Progenitor cell of endocrine pancreas (in vitro differentiated cells): ENCODE measurements at regions not wholly inside any gene's neighbourhood (a gene's known extent, or its start where the extent isn't known, plus 50 kb on each side); places are given as distances from the start of the nearest gene placed in this dataset.
"Not testable (repeated sequence)": the region's sequence is repeated elsewhere in the genome, so short reads cannot be mapped to it uniquely, and the experiment has no call there.

Experiments used
- DNase-seq: peaks from one replicate; pipeline ENCODE4 v3.0.0; 2021; ENCODE audit warnings: low spot score; ENCODE audit not compliant: unreplicated experiment
- H3K27ac Mint-ChIP-seq: 2 replicates; pipeline ENCODE4 v1.8.0; 2021; ENCODE audit warnings: mild to moderate bottlenecking, moderate library complexity, mixed read lengths
- H3K27me3 Mint-ChIP-seq: 2 replicates; pipeline ENCODE4 v1.8.0; 2021; ENCODE audit warnings: mixed read lengths
- H3K36me3 Mint-ChIP-seq: 2 replicates; pipeline ENCODE4 v1.8.0; 2022; ENCODE audit warnings: mixed read lengths; ENCODE audit not compliant: insufficient read depth
- H3K4me1 Mint-ChIP-seq: 2 replicates; pipeline ENCODE4 v1.8.0; 2021; ENCODE audit warnings: low read depth, mixed read lengths
- H3K4me3 Mint-ChIP-seq: 2 replicates; pipeline ENCODE4 v1.8.0; 2021; ENCODE audit warnings: low read depth, mild to moderate bottlenecking, moderate library complexity, mixed read lengths
- H3K9me3 Mint-ChIP-seq: 2 replicates; pipeline ENCODE4 v1.8.0; 2021; ENCODE audit warnings: low read depth, mixed read lengths
- CTCF ChIP-seq: fragments of 200-600 bp; sonication (generic); IDR thresholded peaks from one replicate; pipeline ENCODE4 v1.5.0; 2021; ENCODE audit warnings: antibody characterized with exemption, mild to moderate bottlenecking; ENCODE audit not compliant: unreplicated experiment

DNA sequence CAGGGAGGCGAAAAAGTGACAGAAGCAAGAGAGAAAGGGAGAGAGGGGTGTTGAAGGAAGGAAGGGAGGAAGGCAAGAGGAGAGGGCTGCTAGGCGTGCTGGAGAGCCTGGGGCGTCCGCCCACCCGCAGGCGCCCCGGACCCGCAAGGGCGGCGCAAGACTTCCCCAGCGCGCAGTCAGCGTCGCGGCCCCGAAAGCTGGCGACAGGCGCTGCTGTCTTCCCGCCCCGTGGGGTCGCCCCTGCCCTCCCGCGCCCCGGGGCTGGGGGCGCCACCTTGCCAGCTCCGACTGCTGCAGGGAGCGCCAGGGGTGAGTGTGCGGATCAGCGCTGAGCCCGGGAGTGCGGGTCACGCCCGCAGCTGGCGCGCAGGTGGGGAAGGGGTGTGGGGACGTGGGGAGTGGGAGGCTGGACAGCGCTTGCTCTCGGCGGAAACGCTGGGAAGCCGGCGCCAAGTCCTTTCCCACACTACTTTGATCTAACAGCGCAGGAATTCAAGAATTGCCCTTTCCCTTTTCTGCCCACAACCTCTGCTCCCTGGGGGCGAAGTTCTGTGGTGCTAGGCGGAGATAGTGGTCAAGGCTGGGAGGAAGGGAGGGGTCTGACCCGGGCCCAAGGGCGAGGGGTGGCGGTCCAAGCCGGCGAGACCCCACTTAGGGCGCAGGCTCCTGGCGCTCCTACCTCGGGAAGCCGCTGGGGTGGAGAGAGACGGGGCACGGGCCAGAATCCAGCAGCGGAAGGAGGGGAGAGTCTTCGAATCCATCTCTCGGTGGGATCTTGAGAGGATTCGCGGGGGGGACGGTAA lies 266.1 kb downstream of the CGGBP1 start, which contains the start of gene HTR1F:
Gene HTR1F (plus strand): TSS at position 173 of the 803 bp plus-strand sequence.
- TF ChIP-seq CTCF, result peak; percentile 48
- DNase-seq, result peak; percentile 53
- H3K27ac Mint-ChIP-seq, result peak within 1 kb of the TSS; percentile 69
- peaks cover 5% of the 10 kb centered on the region for H3K4me1 Mint-ChIP-seq
- H3K36me3 Mint-ChIP-seq, result no peaks in the 10 kb centered on the region
- peak within 1 kb of the TSS; percentile 74 for H3K4me3 Mint-ChIP-seq
- no peaks in the 10 kb centered on the region for H3K9me3 Mint-ChIP-seq
- peaks cover 62% of the 10 kb centered on the region for H3K27me3 Mint-ChIP-seq

DNA sequence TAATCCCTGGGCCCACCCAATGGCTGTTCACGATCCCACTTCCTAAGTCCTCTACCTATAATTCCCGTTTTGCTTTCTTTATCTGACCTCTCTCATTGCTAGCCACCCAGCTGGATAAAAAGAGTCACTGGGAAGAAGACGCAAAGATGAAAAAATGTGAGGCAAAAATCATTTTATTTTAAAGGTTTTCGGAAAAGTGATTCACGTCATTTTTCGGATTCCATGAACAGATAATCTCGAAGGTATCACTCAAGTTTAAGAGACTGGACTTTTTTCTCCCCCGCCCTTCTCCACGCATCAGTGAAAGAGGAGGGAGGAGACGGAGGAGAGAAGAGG lies 266.6 kb downstream of the CGGBP1 start:
- H3K9me3 Mint-ChIP-seq, result no peaks in the 10 kb centered on the region
- peaks cover 5% of the 10 kb centered on the region for H3K4me1 Mint-ChIP-seq
- no peak for TF ChIP-seq CTCF
- DNase-seq, result no peak
- peak overlapping the region; percentile 69 for H3K27ac Mint-ChIP-seq
- no peaks in the 10 kb centered on the region for H3K36me3 Mint-ChIP-seq
- peak overlapping the region; percentile 71 for H3K4me3 Mint-ChIP-seq
- H3K27me3 Mint-ChIP-seq, result peaks cover 62% of the 10 kb centered on the region

- Mint-ChIP-seq H3K27ac (no peak overlapping the region), H3K27me3 (peaks cover 59% of the 10 kb centered on the region), H3K9me3 (no peaks in the 10 kb centered on the region), H3K36me3 (no peaks in the 10 kb centered on the region), H3K4me1 (peaks cover 5% of the 10 kb centered on the region), H3K4me3 (peak overlapping the region; percentile 71)
- TF ChIP-seq CTCF, result no peak
- no peak for DNase-seq
These were observed 267.4 kb downstream of the CGGBP1 start for GRCh38 chr3:87791248-87792027.

DNA sequence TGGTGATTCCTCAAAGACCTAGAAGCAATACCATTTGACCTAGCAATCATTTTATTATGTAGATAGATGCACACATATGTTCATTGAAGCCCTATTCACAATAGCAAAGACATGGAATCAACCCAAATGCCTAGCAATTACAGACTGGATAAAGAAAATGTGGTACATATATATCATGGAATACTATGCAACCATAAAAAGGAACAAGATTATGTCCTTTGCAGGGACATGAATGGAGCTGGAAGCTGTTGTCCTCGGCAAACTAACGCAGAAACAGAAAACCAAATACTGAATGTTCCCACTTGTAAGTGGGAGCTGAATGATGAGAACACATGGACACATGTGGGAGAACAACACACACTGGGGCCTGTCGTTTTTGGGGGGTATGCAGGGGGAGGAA lies 269.8 kb downstream of the CGGBP1 start:
- not testable (repeated sequence) for H3K9me3 Mint-ChIP-seq, H3K4me3 Mint-ChIP-seq, H3K36me3 Mint-ChIP-seq, H3K27ac Mint-ChIP-seq, DNase-seq, H3K4me1 Mint-ChIP-seq
- H3K27me3 Mint-ChIP-seq, result peaks cover 40% of the 10 kb centered on the region

DNA sequence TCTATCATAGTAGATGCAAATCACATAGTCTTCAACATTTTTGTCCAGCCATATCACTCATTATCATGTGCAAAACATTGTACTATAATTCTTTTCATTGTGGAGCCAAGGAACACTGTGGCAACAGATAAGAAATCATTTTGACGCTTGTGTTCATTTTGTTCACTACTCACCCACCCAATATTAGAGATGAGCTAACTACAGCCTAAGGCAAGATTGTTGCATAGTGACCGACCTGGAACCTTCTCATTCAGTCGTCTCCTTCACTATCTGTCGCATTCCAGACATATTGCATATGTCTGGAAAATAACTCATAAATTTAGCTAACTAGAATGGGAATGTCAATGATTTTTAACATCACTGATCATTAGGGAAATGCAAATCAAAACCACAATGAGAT lies 270.3 kb downstream of the CGGBP1 start:
- DNase-seq, result no peak
- peaks cover 35% of the 10 kb centered on the region for H3K27me3 Mint-ChIP-seq
- TF ChIP-seq CTCF, result no peak
- H3K36me3 Mint-ChIP-seq, result no peaks in the 10 kb centered on the region
- no peak overlapping the region for H3K4me3 Mint-ChIP-seq
- no peaks in the 10 kb centered on the region for H3K9me3 Mint-ChIP-seq
- peaks cover 5% of the 10 kb centered on the region for H3K4me1 Mint-ChIP-seq
- H3K27ac Mint-ChIP-seq, result no peak overlapping the region
